Thyroid gland (tissue), 4 donors: ENCODE measurements at regions not wholly inside any gene's neighbourhood (a gene's known extent, or its start where the extent isn't known, plus 50 kb on each side); places are given as distances from the start of the nearest gene placed in this dataset.

Experiments
- POLR2A ChIP-seq, 2 donors: fragments of 450-650 bp; IDR thresholded peaks; one replicate each; pipeline ENCODE4 v1.6.1; 2017; ENCODE audit warnings: antibody characterized with exemption in 2 of 2, mild to moderate bottlenecking in 2 of 2, moderate library complexity in 1 of 2
- TF ChIP-seq, protein P1 (sequence below), 6 experiments: fragments of 200-600 bp in 3 of 6; fragments of 450-650 bp in 3 of 6; sonication (generic) in 3 of 6; IDR thresholded peaks; one replicate each; pipeline ENCODE4 v1.5.1; 2016 to 2019; ENCODE audit warnings: antibody characterized with exemption in 6 of 6, mild to moderate bottlenecking in 2 of 6, inconsistent platforms in 1 of 6, moderate library complexity in 1 of 6

DNA sequence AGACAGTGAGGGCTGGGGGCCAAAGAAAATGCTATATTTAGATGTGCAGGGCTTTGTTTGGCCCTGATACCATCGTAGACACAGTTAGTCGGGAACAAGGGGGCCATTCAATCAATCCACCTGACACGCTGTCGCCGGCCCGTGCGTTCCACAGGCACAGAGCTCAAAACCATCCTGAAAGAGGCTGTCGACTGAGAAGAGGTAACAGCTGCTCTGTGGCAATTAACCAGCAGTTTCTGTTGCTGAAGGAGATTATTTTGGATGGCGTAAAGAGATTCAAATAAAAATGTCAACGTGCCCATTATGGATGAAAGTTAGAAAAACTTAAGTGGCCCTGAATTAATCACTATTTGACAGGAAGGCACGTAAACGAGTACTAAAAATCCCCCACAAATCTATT is 276.2 kb upstream of the IRX5 start:
- TF ChIP-seq, protein P1, sequence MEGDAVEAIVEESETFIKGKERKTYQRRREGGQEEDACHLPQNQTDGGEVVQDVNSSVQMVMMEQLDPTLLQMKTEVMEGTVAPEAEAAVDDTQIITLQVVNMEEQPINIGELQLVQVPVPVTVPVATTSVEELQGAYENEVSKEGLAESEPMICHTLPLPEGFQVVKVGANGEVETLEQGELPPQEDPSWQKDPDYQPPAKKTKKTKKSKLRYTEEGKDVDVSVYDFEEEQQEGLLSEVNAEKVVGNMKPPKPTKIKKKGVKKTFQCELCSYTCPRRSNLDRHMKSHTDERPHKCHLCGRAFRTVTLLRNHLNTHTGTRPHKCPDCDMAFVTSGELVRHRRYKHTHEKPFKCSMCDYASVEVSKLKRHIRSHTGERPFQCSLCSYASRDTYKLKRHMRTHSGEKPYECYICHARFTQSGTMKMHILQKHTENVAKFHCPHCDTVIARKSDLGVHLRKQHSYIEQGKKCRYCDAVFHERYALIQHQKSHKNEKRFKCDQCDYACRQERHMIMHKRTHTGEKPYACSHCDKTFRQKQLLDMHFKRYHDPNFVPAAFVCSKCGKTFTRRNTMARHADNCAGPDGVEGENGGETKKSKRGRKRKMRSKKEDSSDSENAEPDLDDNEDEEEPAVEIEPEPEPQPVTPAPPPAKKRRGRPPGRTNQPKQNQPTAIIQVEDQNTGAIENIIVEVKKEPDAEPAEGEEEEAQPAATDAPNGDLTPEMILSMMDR (IDR thresholded peaks at IDR 0.05), result no peak
- TF ChIP-seq POLR2A (IDR thresholded peaks at IDR 0.05), result no peak
